Activated CD8-positive, alpha-beta memory T cell treated with anti-CD3 and anti-CD28 coated beads for 1 hour (primary cell): ENCODE measurements at regions not wholly inside any gene's neighbourhood (a gene's known extent, or its start where the extent isn't known, plus 50 kb on each side); places are given as distances from the start of the nearest gene placed in this dataset.
"Not testable (repeated sequence)": the region's sequence is repeated elsewhere in the genome, so short reads cannot be mapped to it uniquely, and the experiment has no call there.

Source experiments
- DNase-seq, 2 donors: peaks; one replicate each; pipeline ENCODE4 v3.0.0-alpha.2; 2020; ENCODE audit warnings: low read depth in 1 of 2; ENCODE audit errors: extremely low read depth in 1 of 2

GRCh38 chr13:80524447-80525215 lies 183.7 kb upstream of the SPRY2 start:
- no peak for DNase-seq

GRCh38 chr13:80523134-80523533 lies 182.2 kb upstream of the SPRY2 start:
- DNase-seq, result no peak

GRCh38 chr13:80522463-80522862 lies 181.5 kb upstream of the SPRY2 start:
- not testable (repeated sequence) for DNase-seq

- DNase-seq, result no peak
Measured at GRCh38 chr13:80516818-80517348, 176.0 kb upstream of the SPRY2 start.

- DNase-seq, result no peak
Measured at GRCh38 chr13:80515296-80515695, 174.4 kb upstream of the SPRY2 start.

- no peak for DNase-seq
Measured at GRCh38 chr13:80513196-80513595, 172.3 kb upstream of the SPRY2 start.

- no peak for DNase-seq
Measured at GRCh38 chr13:80510686-80511085, 169.8 kb upstream of the SPRY2 start.

- DNase-seq, result no peak
Measured at GRCh38 chr13:80509264-80509663, 168.3 kb upstream of the SPRY2 start.

GRCh38 chr13:80508031-80508430 lies 167.1 kb upstream of the SPRY2 start:
- no peak for DNase-seq

- DNase-seq, result no peak
Measured at GRCh38 chr13:80504453-80504852, 163.5 kb upstream of the SPRY2 start.

GRCh38 chr13:80502359-80502758 lies 161.4 kb upstream of the SPRY2 start:
- DNase-seq, result no peak

GRCh38 chr13:80501556-80501955 lies 160.6 kb upstream of the SPRY2 start:
- no peak for DNase-seq

GRCh38 chr13:80499536-80500290 lies 158.8 kb upstream of the SPRY2 start:
- DNase-seq, result no peak

- no peak for DNase-seq
Measured at GRCh38 chr13:80498433-80498832, 157.5 kb upstream of the SPRY2 start.

- no peak for DNase-seq
Measured at GRCh38 chr13:80497978-80498377, 157.1 kb upstream of the SPRY2 start.

GRCh38 chr13:80497439-80497838 lies 156.5 kb upstream of the SPRY2 start:
- DNase-seq, result no peak

GRCh38 chr13:80496721-80497397 lies 155.9 kb upstream of the SPRY2 start:
- no peak for DNase-seq

GRCh38 chr13:80490491-80490943 lies 149.6 kb upstream of the SPRY2 start:
- DNase-seq, result not testable (repeated sequence)

GRCh38 chr13:80486402-80486801 lies 145.5 kb upstream of the SPRY2 start:
- no peak for DNase-seq

- DNase-seq, result no peak
Measured at GRCh38 chr13:80483157-80483556, 142.2 kb upstream of the SPRY2 start.

GRCh38 chr13:80481588-80481987 lies 140.7 kb upstream of the SPRY2 start:
- no peak for DNase-seq
